ENCODE measurements at regions not wholly inside any gene's neighbourhood (a gene's known extent, or its start where the extent isn't known, plus 50 kb on each side); places are given as distances from the start of the nearest gene placed in this dataset.

DNA sequence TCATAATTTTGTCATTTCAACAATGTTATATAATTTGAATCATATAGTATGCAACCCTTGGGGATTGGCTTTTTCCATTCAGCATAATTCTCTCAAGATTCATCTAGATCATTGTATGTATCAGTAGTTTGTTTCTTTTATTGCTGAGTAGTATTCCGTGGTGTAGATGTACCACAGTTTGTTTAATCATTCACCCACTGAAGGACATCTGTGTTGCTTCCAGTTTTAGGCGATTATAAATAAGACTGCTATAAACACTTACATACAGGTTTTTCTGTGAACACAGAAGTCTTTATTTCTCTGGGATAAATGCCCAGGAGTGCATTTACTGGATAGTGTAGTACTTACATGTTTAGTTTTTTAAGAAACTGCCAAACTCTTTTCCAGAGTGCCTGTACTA is 374.1 kb downstream of the DEPDC1B start:
- no peak overlapping the region for H3K27ac Mint-ChIP-seq (ENCODE audit: low read depth)
- H3K9me3 Mint-ChIP-seq: peaks cover 35% of the 10 kb centered on the region
- no peaks in the 10 kb centered on the region for H3K4me1 Mint-ChIP-seq
- H3K4me3 Mint-ChIP-seq: no peak overlapping the region
- ATAC-seq (replicated peaks; ENCODE audit: extremely low read depth, poor library complexity, severe bottlenecking): no peak
- no peak for DNase-seq (ENCODE audit: low spot score in 2 of 2)
- H3K27me3 Mint-ChIP-seq: no peaks in the 10 kb centered on the region
- no peaks in the 10 kb centered on the region for H3K36me3 Mint-ChIP-seq (ENCODE audit: insufficient read depth)

DNA sequence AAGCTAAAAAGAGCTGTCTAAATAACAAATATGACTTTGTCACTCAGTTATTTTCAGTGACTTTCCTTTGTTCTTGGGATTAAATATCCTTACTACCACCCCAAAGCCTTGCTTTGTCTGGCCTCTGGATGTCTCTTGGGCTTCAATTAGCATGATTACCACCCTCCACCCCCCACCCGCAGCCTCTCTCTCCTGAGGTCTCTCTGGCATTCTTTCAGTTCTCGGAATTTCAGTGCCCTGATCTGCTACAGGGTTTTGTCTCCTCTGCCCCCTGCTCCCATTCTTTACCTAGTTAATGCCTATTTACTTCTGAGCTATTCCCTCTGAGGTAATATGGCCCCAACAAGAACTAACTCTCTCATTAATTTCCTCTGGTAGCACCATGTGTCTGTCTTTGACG is 376.4 kb downstream of the DEPDC1B start:
- DNase-seq (ENCODE audit: low spot score in 2 of 2): no peak
- no peak overlapping the region for H3K4me3 Mint-ChIP-seq
- no peaks in the 10 kb centered on the region for H3K4me1 Mint-ChIP-seq
- no peaks in the 10 kb centered on the region for H3K27me3 Mint-ChIP-seq
- H3K27ac Mint-ChIP-seq (ENCODE audit: low read depth): no peak overlapping the region
- H3K36me3 Mint-ChIP-seq (ENCODE audit: insufficient read depth): no peaks in the 10 kb centered on the region
- H3K9me3 Mint-ChIP-seq: peaks cover 30% of the 10 kb centered on the region
- ATAC-seq (replicated peaks; ENCODE audit: extremely low read depth, poor library complexity, severe bottlenecking): no peak

DNA sequence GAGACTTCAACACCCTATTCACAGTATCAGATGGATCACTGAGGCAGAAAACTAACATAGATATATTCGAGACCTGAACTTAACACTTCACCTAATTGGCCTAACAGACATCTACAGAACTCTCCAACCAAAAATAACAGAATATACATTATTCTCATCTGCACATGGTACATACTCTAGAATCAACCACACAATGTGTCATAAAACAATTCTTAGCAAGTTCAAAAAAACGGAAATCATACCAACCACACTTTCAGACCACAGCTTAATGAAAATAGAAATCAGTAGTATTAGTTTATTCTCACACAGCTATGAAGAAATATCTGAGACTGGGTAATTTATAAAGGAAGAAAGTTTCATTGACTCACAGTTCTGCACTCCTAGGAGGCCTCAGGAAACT is 387.9 kb downstream of the DEPDC1B start:
- no peak for DNase-seq (ENCODE audit: low spot score in 2 of 2)
- H3K36me3 Mint-ChIP-seq (ENCODE audit: insufficient read depth): peaks cover 1% of the 10 kb centered on the region
- H3K4me1 Mint-ChIP-seq: no peaks in the 10 kb centered on the region
- H3K27ac Mint-ChIP-seq (ENCODE audit: low read depth): no peak overlapping the region
- ATAC-seq (replicated peaks; ENCODE audit: extremely low read depth, poor library complexity, severe bottlenecking): no peak
- no peak overlapping the region for H3K4me3 Mint-ChIP-seq
- peaks cover 15% of the 10 kb centered on the region for H3K9me3 Mint-ChIP-seq
- no peaks in the 10 kb centered on the region for H3K27me3 Mint-ChIP-seq

DNA sequence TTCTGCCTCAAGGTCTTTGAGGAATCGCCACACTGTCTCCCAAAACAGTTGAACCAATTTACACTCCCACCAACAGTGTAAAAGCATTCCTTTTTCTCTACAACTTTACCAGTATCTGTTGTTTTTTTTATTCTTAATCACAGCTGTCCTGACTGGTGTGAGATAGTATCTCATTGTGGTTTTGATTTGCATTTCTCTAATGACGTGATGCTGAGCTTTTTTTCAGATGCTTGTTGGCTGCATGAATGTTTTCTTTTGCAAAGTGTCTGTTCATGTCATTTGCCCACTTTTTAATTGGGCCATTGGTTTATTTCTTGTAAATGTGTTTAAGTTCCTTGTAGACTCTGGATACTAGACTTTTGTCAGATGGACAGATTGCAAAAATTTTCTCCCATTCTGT is 400.0 kb downstream of the DEPDC1B start:
- H3K36me3 Mint-ChIP-seq (ENCODE audit: insufficient read depth): no peaks in the 10 kb centered on the region
- ATAC-seq (replicated peaks; ENCODE audit: extremely low read depth, poor library complexity, severe bottlenecking): no peak
- no peak overlapping the region for H3K27ac Mint-ChIP-seq (ENCODE audit: low read depth)
- no peak for DNase-seq (ENCODE audit: low spot score in 2 of 2)
- no peak overlapping the region for H3K4me3 Mint-ChIP-seq
- no peaks in the 10 kb centered on the region for H3K27me3 Mint-ChIP-seq
- H3K9me3 Mint-ChIP-seq: peaks cover 14% of the 10 kb centered on the region
- no peaks in the 10 kb centered on the region for H3K4me1 Mint-ChIP-seq

DNA sequence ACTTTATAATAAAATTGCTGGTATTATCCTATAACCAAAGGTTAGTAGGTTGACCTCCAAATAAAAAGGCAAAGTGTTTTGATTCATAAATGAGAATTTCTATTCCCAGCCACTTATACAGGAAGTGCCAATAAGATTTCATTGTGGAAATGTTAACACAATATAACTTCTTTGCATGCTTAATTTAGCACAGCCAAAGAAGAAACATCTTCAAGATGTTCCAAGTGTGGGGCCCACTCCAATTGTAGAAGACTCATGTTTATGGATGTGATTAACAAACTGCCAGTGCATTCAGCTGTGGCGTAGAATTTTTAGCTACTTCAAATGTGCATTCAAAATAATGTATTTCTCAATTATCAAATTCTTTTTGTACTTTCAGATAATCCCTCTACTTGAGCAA is 402.3 kb downstream of the DEPDC1B start:
- H3K4me1 Mint-ChIP-seq: no peaks in the 10 kb centered on the region
- peaks cover 13% of the 10 kb centered on the region for H3K9me3 Mint-ChIP-seq
- H3K27ac Mint-ChIP-seq (ENCODE audit: low read depth): no peak overlapping the region
- H3K27me3 Mint-ChIP-seq: no peaks in the 10 kb centered on the region
- DNase-seq (ENCODE audit: low spot score in 2 of 2) (no peak), ATAC-seq (replicated peaks; ENCODE audit: extremely low read depth, poor library complexity, severe bottlenecking) (no peak)
- no peaks in the 10 kb centered on the region for H3K36me3 Mint-ChIP-seq (ENCODE audit: insufficient read depth)
- H3K4me3 Mint-ChIP-seq: no peak overlapping the region

DNA sequence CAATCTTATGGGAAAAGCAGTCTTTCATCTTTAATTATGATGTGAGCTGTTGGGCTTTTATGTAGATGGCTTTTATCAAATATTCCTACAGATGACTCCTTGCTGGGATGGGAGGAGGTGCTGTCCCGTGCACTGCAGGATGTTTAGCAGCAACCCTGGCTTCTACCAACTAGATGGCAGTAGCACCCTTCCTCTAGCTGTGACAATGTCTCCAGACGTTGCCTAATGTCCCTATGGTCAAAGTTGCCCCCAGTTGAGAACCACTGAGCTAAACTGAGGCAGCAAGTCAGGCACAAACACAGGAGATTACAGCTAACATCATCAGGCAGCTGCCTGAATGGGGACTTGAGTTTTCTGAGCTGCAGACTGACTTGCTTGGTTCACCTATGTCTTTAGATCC is 401.9 kb upstream of the PDE4D start:
- no peaks in the 10 kb centered on the region for H3K36me3 Mint-ChIP-seq (ENCODE audit: insufficient read depth)
- H3K4me3 Mint-ChIP-seq: no peak overlapping the region
- H3K4me1 Mint-ChIP-seq: no peaks in the 10 kb centered on the region

DNA sequence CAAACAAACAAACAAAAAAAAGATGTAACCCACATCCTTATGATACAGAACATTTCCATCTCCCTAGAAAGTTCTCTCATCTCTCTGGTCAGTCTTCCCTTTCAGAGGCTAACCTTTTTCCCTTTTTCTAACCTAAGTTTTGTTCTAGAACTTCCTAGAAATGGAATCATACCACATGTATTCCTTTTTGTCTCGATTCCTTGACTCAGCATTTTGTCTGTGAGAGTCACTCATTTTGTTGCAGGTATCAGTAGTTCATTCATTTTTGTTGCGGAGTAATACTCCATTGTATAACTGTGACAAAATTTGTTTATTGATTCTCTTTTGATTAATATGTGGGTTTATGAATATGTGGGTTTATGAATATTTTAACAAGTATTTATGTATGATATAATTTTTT is 400.0 kb upstream of the PDE4D start:
- Mint-ChIP-seq H3K9me3 (peaks cover 3% of the 10 kb centered on the region), H3K27me3 (no peaks in the 10 kb centered on the region), H3K36me3 (ENCODE audit: insufficient read depth) (no peaks in the 10 kb centered on the region)

More for the DNA sequence above, 401.9 kb upstream of the PDE4D start:
- Mint-ChIP-seq H3K9me3 (peaks cover 6% of the 10 kb centered on the region), H3K27ac (ENCODE audit: low read depth) (no peak overlapping the region), H3K27me3 (no peaks in the 10 kb centered on the region)
- DNase-seq (ENCODE audit: low spot score in 2 of 2) (no peak), ATAC-seq (replicated peaks; ENCODE audit: extremely low read depth, poor library complexity, severe bottlenecking) (no peak)

DNA sequence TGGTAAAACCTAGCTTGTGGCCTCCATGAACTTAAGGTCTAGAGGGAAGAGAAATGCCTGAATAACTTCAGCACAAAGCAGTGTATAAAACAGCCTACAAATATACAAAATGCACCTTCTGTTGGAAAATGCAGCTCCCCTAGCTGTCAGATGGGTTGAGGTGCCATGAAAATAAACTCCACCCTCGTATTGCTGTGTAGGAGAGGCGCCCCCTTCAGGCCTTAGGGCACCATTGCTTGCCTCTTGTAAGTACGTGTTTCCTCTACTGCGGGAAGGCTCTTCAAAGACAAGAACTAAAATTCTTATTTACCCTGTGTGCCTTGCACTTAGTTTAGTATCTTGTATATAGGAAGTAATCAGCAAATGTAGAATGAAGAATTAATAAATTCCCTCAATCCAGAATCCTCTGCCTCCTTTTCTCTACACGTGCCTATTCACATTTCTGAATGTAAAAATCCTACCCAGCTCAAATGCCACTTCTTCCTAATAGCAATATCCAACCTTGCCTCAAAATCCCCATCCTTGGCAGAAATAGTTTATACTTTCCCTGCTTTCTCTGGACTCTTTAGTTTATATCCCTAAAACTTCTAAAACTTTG is 393.7 kb upstream of the PDE4D start:
- no peaks in the 10 kb centered on the region for H3K36me3 Mint-ChIP-seq (ENCODE audit: insufficient read depth)
- no peaks in the 10 kb centered on the region for H3K9me3 Mint-ChIP-seq
- no peak for DNase-seq (ENCODE audit: low spot score in 2 of 2)
- no peak for ATAC-seq (replicated peaks; ENCODE audit: extremely low read depth, poor library complexity, severe bottlenecking)
- H3K27ac Mint-ChIP-seq (ENCODE audit: low read depth): no peak overlapping the region
- H3K27me3 Mint-ChIP-seq: no peaks in the 10 kb centered on the region
- no peak overlapping the region for H3K4me3 Mint-ChIP-seq
- no peaks in the 10 kb centered on the region for H3K4me1 Mint-ChIP-seq

More for the DNA sequence above, 400.0 kb upstream of the PDE4D start:
- no peak for ATAC-seq (replicated peaks; ENCODE audit: extremely low read depth, poor library complexity, severe bottlenecking)
- no peak overlapping the region for H3K27ac Mint-ChIP-seq (ENCODE audit: low read depth)
- H3K4me1 Mint-ChIP-seq: no peaks in the 10 kb centered on the region
- H3K4me3 Mint-ChIP-seq: no peak overlapping the region
- no peak for DNase-seq (ENCODE audit: low spot score in 2 of 2)

DNA sequence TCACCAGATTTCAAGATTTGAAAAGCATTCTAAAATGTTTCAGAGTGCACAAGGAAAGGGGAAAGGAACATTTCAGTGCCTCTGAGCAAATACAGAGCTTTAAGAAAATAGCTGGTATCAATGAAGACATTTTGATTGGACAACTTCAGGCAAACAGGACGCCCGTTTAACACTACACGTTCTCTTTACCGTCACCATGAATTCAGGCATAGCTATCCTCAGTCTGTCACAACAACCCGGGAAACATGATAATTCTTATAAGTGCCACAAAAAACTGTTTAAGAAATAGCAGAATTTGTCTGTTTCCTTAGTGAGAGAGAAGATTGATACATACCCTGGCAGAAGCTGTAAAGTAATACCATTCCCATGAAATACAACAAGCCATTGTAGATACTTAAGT is 392.4 kb upstream of the PDE4D start:
- Mint-ChIP-seq H3K4me1 (no peaks in the 10 kb centered on the region), H3K27me3 (no peaks in the 10 kb centered on the region), H3K36me3 (ENCODE audit: insufficient read depth) (no peaks in the 10 kb centered on the region), H3K9me3 (no peaks in the 10 kb centered on the region), H3K4me3 (no peak overlapping the region), H3K27ac (ENCODE audit: low read depth) (no peak overlapping the region)
- ATAC-seq (replicated peaks; ENCODE audit: extremely low read depth, poor library complexity, severe bottlenecking) (no peak), DNase-seq (ENCODE audit: low spot score in 2 of 2) (no peak)

DNA sequence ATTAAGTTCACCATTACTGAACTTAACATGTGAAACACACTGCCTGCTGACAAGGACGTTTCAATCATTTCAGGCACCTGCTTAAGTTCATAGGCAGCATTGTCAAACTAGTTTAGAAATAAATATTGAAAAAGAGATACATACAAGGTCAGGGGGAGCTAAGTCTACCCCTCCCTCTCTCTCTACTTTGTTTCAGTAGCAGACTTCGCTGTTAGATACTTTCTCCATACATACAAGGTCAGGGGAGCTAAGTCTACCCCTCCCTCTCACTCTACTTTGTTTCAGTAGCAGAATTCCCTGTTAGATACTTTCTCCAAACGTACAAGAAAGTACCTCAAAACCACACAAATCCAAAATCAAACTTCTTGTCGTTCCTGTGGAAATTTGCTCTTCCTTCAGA is 387.4 kb upstream of the PDE4D start:
- H3K27me3 Mint-ChIP-seq: no peaks in the 10 kb centered on the region
- no peaks in the 10 kb centered on the region for H3K36me3 Mint-ChIP-seq (ENCODE audit: insufficient read depth)
- H3K4me3 Mint-ChIP-seq: no peak overlapping the region
- no peaks in the 10 kb centered on the region for H3K4me1 Mint-ChIP-seq
- H3K27ac Mint-ChIP-seq (ENCODE audit: low read depth): no peak overlapping the region
- no peak for ATAC-seq (replicated peaks; ENCODE audit: extremely low read depth, poor library complexity, severe bottlenecking)
- no peak for DNase-seq (ENCODE audit: low spot score in 2 of 2)
- peaks cover 6% of the 10 kb centered on the region for H3K9me3 Mint-ChIP-seq

DNA sequence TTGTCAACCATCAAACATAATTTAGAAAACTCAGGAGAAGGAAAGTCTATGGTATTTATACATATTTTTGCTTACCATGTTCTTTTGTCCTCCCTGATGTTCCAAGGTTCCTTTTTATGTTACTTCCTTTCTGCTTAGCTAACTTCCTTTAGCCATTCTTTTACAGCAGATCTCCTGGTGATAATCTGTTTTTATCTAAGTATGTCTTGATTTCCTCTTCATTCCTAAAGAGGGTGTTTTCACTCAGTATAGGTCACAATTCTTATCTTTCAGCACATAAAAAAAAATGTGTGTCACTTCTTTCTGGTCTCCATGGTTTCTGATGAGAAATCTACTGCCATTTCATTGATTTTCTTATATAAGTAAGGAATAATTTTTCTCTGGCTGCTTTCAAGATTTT is 384.4 kb upstream of the PDE4D start:
- H3K36me3 Mint-ChIP-seq (ENCODE audit: insufficient read depth): no peaks in the 10 kb centered on the region
- H3K4me1 Mint-ChIP-seq: no peaks in the 10 kb centered on the region
- DNase-seq (ENCODE audit: low spot score in 2 of 2) (no peak), ATAC-seq (replicated peaks; ENCODE audit: extremely low read depth, poor library complexity, severe bottlenecking) (no peak)
- no peak overlapping the region for H3K27ac Mint-ChIP-seq (ENCODE audit: low read depth)
- H3K9me3 Mint-ChIP-seq: peaks cover 18% of the 10 kb centered on the region
- H3K27me3 Mint-ChIP-seq: no peaks in the 10 kb centered on the region
- no peak overlapping the region for H3K4me3 Mint-ChIP-seq

DNA sequence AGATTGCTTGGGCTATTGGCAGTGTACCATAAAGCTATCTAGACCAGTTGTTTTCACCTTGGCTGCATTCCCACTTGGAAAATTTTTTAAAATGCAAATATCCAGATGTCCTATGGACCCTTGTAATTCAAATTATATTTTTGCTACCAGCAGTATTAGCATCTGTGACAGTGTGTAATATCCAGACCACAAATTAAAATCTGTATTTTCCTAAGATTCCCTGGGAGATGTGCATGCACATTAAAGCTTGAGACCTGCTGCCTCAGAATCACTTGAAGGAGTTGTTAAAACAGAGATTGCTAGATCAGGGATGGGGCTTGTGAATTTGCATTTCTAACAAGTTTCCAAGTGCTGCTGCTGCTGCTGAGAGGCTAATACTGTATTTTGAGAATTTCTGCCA is 381.2 kb upstream of the PDE4D start:
- Mint-ChIP-seq H3K36me3 (ENCODE audit: insufficient read depth) (peaks cover 2% of the 10 kb centered on the region), H3K27ac (ENCODE audit: low read depth) (no peak overlapping the region), H3K27me3 (no peaks in the 10 kb centered on the region), H3K4me3 (no peak overlapping the region), H3K9me3 (peaks cover 21% of the 10 kb centered on the region), H3K4me1 (no peaks in the 10 kb centered on the region)
- DNase-seq (ENCODE audit: low spot score in 2 of 2) (no peak), ATAC-seq (replicated peaks; ENCODE audit: extremely low read depth, poor library complexity, severe bottlenecking) (no peak)

DNA sequence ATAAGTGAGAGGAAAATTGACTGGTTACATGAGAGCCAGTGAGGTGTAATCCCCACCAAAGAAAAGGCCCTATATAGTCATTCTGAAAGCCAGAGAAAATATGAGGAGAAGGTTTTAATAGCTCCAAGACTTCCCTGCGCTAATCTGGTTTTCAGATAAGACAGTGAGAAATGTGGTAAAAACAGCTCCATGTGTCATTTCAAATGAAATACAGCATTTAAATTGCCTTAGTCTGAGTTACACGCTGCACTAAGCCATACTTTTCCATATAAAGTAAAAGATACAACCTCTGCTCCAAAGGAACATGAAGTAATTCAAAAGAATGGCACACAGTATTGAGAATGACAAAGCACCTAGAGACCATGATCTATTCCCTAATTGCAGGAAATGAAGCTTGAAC is 378.0 kb upstream of the PDE4D start:
- Mint-ChIP-seq H3K36me3 (ENCODE audit: insufficient read depth) (peaks cover 2% of the 10 kb centered on the region), H3K4me1 (no peaks in the 10 kb centered on the region), H3K27ac (ENCODE audit: low read depth) (no peak overlapping the region), H3K27me3 (no peaks in the 10 kb centered on the region), H3K9me3 (peaks cover 21% of the 10 kb centered on the region), H3K4me3 (no peak overlapping the region)
- ATAC-seq (replicated peaks; ENCODE audit: extremely low read depth, poor library complexity, severe bottlenecking): no peak
- DNase-seq (ENCODE audit: low spot score in 2 of 2): no peak

DNA sequence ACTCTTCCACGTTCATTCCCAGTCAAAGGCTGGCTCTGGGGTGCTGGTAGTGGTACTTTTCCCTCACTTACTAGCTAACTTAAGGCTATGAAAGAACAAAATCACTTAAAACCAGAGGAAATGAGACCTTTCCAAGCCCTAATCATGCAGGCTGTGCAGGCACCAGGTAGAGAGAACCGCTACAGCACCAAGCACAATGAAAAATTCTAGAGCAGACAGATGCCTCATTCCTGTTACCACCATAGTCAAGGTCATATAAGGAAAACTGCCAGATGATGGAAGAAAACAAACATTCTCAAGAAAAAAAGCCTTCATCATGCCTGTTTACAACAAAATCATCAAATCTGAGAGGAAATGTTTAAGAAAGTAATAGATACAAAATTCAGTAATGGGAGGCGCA is 374.4 kb upstream of the PDE4D start:
- no peak overlapping the region for H3K27ac Mint-ChIP-seq (ENCODE audit: low read depth)
- H3K27me3 Mint-ChIP-seq: no peaks in the 10 kb centered on the region
- DNase-seq (ENCODE audit: low spot score in 2 of 2): no peak
- H3K9me3 Mint-ChIP-seq: peaks cover 8% of the 10 kb centered on the region
- H3K4me3 Mint-ChIP-seq: no peak overlapping the region
- no peak for ATAC-seq (replicated peaks; ENCODE audit: extremely low read depth, poor library complexity, severe bottlenecking)
- no peaks in the 10 kb centered on the region for H3K4me1 Mint-ChIP-seq
- H3K36me3 Mint-ChIP-seq (ENCODE audit: insufficient read depth): peaks cover 2% of the 10 kb centered on the region
